ENCODE measurements at regions not wholly inside any gene's neighbourhood (a gene's known extent, or its start where the extent isn't known, plus 50 kb on each side); places are given as distances from the start of the nearest gene placed in this dataset.

DNA sequence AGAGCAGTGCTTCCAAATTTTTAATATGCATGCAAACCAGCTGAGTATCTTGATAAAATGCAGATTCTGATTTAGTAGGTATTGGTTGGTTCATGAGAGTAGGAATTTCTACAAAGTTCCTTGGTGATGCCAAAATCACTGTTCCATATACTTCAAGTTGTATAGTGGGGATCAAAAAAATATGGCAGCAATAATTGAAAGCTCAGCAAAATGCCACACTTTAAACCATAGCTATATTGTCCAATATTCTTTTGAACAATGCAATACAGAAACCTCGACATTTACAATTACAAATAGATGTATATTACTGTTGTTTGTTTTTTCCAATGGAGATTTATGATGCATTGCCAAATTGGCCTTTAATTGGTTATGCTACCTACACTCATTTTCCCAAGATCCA lies 55.7 kb upstream of the NCAM2 start:
- intact Hi-C loops (cut with micrococcal nuclease) (no loop called here), in situ Hi-C loops (cut with MboI) (no loop called here)
- ChIA-PET POLR2A (no interaction called here), CTCF (ENCODE audit: low intra/inter-chr PET ratio) (no interaction called here)
- Histone ChIP-seq H3K9ac (ENCODE audit: insufficient read depth in 1 of 2, low read depth in 2 of 2, low read length in 2 of 2) (no peak overlapping the region), H3K79me2 (ENCODE audit: control insufficient read depth, insufficient read depth, low read length) (no peaks in the 10 kb centered on the region), H3K36me3 (ENCODE audit: control insufficient read depth, insufficient read depth, low read length) (no peaks in the 10 kb centered on the region), H3K9me1 (ENCODE audit: control insufficient read depth, insufficient read depth, low read length) (no peaks in the 10 kb centered on the region), H4K20me1 (replicated peaks; ENCODE audit: control insufficient read depth, insufficient read depth, low read length) (no peaks in the 10 kb centered on the region), H3K4me1 (replicated peaks in 1 of 2; ENCODE audit: control insufficient read depth in 2 of 2, insufficient read depth in 2 of 2, low read length in 2 of 2) (no peaks in the 10 kb centered on the region), H3K4me3 (no peak overlapping the region), H3K9me3 (replicated peaks; ENCODE audit: control insufficient read depth, insufficient read depth, low read depth, low read length) (no peaks in the 10 kb centered on the region), H2AFZ (ENCODE audit: low read depth, low read length) (no peak overlapping the region), H3K27ac (ENCODE audit: extremely low read depth, low read depth, low read length) (no peak overlapping the region), H3K27me3 (ENCODE audit: control insufficient read depth in 2 of 2, insufficient read depth in 2 of 2, low read length in 2 of 2) (no peaks in the 10 kb centered on the region), H3K4me2 (ENCODE audit: insufficient read depth, low read length) (no peak overlapping the region)
- 0% methylated on average over 1 of the region's 1 CpG for WGBS (ENCODE audit: insufficient coverage, low coverage, missing lambda C conversion rate)
- FAIRE-seq (no peak), DNase-seq (ENCODE audit: extremely low read depth in 1 of 4, low spot score in 3 of 4) (no peak), ATAC-seq (no peak)
- TF ChIP-seq, protein P1, sequence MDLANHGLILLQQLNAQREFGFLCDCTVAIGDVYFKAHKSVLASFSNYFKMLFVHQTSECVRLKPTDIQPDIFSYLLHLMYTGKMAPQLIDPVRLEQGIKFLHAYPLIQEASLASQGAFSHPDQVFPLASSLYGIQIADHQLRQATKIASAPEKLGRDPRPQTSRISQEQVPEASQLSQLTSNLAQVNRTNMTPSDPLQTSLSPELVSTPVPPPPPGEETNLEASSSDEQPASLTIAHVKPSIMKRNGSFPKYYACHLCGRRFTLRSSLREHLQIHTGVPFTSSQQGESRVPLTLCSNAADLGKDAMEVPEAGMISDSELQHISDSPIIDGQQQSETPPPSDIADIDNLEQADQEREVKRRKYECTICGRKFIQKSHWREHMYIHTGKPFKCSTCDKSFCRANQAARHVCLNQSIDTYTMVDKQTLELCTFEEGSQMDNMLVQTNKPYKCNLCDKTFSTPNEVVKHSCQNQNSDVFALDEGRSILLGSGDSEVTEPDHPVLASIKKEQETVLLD (IDR thresholded peaks at IDR 0.05), result no peak
- peak; percentile 38; the same call in 1 of the 2 replicates for TF ChIP-seq ZNF316 (IDR thresholded peaks at IDR 0.05)
- TF ChIP-seq MAFF (IDR thresholded peaks at IDR 0.05; ENCODE audit: low read length), result peak; percentile 29
- BruUV-seq (replicated peaks), result no TSS peak

DNA sequence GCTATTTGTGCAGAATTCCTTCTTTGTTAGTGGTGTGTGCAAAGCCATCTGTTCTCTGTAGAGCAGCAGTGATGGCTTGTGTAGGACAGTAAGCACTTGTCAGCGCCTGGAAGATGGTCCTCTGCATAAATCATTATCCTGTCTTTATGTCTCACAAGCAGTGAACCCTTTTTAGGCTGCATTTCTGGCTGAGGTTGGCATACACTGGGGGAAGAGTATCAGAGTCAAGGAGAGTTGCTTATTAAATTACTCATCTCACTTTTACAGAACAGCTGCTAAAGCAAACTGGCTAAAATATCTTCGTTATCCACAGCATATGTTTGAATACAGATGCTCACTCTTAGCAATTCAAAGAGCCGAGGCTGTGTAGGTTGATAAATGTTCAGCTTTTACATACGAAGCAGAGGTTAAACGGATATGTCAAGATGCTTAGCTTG lies 54.6 kb upstream of the NCAM2 start:
- H3K79me2 ChIP-seq (ENCODE audit: control insufficient read depth, insufficient read depth, low read length), result no peaks in the 10 kb centered on the region
- WGBS (ENCODE audit: insufficient coverage, low coverage, missing lambda C conversion rate), result 1% methylated on average over 5 of the region's 5 CpGs
- H3K27me3 ChIP-seq (ENCODE audit: control insufficient read depth in 2 of 2, insufficient read depth in 2 of 2, low read length in 2 of 2), result no peaks in the 10 kb centered on the region
- no peaks in the 10 kb centered on the region for H3K9me1 ChIP-seq (ENCODE audit: control insufficient read depth, insufficient read depth, low read length)
- FAIRE-seq, result no peak
- POLR2A ChIA-PET, result no interaction called here
- H4K20me1 ChIP-seq (replicated peaks; ENCODE audit: control insufficient read depth, insufficient read depth, low read length), result no peaks in the 10 kb centered on the region
- no peak overlapping the region for H3K4me2 ChIP-seq (ENCODE audit: insufficient read depth, low read length)
- H3K4me1 ChIP-seq (replicated peaks in 1 of 2; ENCODE audit: control insufficient read depth in 2 of 2, insufficient read depth in 2 of 2, low read length in 2 of 2), result no peaks in the 10 kb centered on the region
- no peak overlapping the region for H3K9ac ChIP-seq (ENCODE audit: insufficient read depth in 1 of 2, low read depth in 2 of 2, low read length in 2 of 2)
- in situ Hi-C loops (cut with MboI) (no loop called here), intact Hi-C loops (cut with micrococcal nuclease) (no loop called here)
- ATAC-seq, result no peak
- DNase-seq (ENCODE audit: extremely low read depth in 1 of 4, low spot score in 3 of 4), result no peak
- no peaks in the 10 kb centered on the region for H3K9me3 ChIP-seq (replicated peaks; ENCODE audit: control insufficient read depth, insufficient read depth, low read depth, low read length)
- no TSS peak for BruUV-seq (replicated peaks)
- no peaks in the 10 kb centered on the region for H3K36me3 ChIP-seq (ENCODE audit: control insufficient read depth, insufficient read depth, low read length)
- H3K27ac ChIP-seq (ENCODE audit: extremely low read depth, low read depth, low read length), result no peak overlapping the region
- H2AFZ ChIP-seq (ENCODE audit: low read depth, low read length), result no peak overlapping the region
- H3K4me3 ChIP-seq, result no peak overlapping the region
- CTCF ChIA-PET (ENCODE audit: low intra/inter-chr PET ratio), result no interaction called here
- TF ChIP-seq, protein P2, sequence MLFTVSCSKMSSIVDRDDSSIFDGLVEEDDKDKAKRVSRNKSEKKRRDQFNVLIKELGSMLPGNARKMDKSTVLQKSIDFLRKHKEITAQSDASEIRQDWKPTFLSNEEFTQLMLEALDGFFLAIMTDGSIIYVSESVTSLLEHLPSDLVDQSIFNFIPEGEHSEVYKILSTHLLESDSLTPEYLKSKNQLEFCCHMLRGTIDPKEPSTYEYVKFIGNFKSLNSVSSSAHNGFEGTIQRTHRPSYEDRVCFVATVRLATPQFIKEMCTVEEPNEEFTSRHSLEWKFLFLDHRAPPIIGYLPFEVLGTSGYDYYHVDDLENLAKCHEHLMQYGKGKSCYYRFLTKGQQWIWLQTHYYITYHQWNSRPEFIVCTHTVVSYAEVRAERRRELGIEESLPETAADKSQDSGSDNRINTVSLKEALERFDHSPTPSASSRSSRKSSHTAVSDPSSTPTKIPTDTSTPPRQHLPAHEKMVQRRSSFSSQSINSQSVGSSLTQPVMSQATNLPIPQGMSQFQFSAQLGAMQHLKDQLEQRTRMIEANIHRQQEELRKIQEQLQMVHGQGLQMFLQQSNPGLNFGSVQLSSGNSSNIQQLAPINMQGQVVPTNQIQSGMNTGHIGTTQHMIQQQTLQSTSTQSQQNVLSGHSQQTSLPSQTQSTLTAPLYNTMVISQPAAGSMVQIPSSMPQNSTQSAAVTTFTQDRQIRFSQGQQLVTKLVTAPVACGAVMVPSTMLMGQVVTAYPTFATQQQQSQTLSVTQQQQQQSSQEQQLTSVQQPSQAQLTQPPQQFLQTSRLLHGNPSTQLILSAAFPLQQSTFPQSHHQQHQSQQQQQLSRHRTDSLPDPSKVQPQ (CRISPR knock-in tag; IDR thresholded peaks at IDR 0.05; ENCODE audit: borderline replicate concordance), result no peak
- TF ChIP-seq, protein P3, sequence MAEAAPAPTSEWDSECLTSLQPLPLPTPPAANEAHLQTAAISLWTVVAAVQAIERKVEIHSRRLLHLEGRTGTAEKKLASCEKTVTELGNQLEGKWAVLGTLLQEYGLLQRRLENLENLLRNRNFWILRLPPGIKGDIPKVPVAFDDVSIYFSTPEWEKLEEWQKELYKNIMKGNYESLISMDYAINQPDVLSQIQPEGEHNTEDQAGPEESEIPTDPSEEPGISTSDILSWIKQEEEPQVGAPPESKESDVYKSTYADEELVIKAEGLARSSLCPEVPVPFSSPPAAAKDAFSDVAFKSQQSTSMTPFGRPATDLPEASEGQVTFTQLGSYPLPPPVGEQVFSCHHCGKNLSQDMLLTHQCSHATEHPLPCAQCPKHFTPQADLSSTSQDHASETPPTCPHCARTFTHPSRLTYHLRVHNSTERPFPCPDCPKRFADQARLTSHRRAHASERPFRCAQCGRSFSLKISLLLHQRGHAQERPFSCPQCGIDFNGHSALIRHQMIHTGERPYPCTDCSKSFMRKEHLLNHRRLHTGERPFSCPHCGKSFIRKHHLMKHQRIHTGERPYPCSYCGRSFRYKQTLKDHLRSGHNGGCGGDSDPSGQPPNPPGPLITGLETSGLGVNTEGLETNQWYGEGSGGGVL (CRISPR knock-in tag; IDR thresholded peaks at IDR 0.05), result no peak
- TF ChIP-seq RAD21 (CRISPR knock-in tag; conservative IDR thresholded peaks at IDR 0.05 in 1 of 2, IDR thresholded peaks at IDR 0.05 in 1 of 2), result no peak
- TF ChIP-seq ZKSCAN1 (IDR thresholded peaks at IDR 0.05; ENCODE audit: low read depth, low read length), result no peak
- TF ChIP-seq TARDBP (IDR thresholded peaks at IDR 0.05), result no peak
- TF ChIP-seq ELF4 (CRISPR knock-in tag; IDR thresholded peaks at IDR 0.05), result no peak
- TF ChIP-seq ZNF143 (CRISPR knock-in tag; IDR thresholded peaks at IDR 0.05), result no peak
- TF ChIP-seq NFE2L1 (tag; IDR thresholded peaks at IDR 0.05; ENCODE audit: borderline replicate concordance, low read depth), result no peak
- TF ChIP-seq RHOXF2B (CRISPR knock-in tag; conservative IDR thresholded peaks at IDR 0.05), result no peak

All from K562 (cell line).